NCI-H1092 (cell line): ENCODE measurements at regions not wholly inside any gene's neighbourhood (a gene's known extent, or its start where the extent isn't known, plus 50 kb on each side); places are given as distances from the start of the nearest gene placed in this dataset.

Source experiments
- DNase-seq: peaks from one replicate; lab custom pipeline; 2025; lab: John Stamatoyannopoulos, UW

- DNase-seq: no peak
Measured at GRCh38 chr17:34527908-34528470, 51.4 kb upstream of the TMEM132E start.

- DNase-seq: no peak
Measured at GRCh38 chr17:34527136-34527907, 52.1 kb upstream of the TMEM132E start.

GRCh38 chr17:34525651-34526050 is 53.7 kb upstream of the TMEM132E start:
- DNase-seq: no peak

- DNase-seq: no peak
Measured at GRCh38 chr17:34521955-34522354, 57.4 kb upstream of the TMEM132E start.

DNA sequence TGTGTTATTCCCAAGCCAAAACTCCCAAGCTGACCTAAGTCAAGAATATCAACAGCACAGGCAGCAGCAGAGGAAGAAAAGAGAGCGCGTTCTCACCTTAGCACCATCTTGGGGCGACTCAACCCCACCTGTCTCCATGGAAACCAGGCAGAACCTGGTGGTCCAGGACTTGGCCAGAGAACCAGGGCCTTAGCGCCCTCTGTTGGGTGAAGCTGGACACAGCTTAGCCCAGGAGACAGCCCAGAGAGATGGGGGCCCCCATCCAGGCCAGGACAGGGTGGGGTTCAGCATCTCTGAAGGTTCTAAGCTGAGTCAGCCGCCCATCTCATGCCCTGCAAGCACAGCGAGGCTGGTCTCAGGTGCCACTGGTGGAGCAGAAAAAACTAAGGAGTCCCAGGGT is 60.1 kb upstream of the TMEM132E start:
- DNase-seq: peak; percentile 13

- no peak for DNase-seq
Measured at GRCh38 chr17:34517406-34517805, 62.0 kb upstream of the TMEM132E start.

DNA sequence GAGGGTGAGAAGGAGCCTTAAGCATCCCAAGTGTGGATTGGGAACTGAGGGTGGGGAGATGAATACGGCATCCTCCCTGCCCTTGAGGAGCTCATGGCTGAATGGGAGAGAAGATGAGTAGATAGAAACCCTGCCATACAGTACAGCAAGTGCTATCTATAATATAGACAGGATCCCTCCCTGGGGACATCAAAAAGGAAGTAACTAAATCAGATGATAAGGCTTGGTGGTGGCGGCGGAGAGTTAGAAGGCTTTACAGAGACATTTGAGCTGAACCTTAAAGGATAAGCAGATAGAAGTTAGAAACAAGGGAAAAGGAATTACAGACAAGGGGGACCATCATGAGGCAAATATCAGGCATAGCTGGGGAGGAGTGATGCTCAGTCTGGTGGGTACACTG is 67.5 kb upstream of the TMEM132E start:
- no peak for DNase-seq

- DNase-seq: no peak
Measured at GRCh38 chr17:34511265-34511664, 68.1 kb upstream of the TMEM132E start.

DNA sequence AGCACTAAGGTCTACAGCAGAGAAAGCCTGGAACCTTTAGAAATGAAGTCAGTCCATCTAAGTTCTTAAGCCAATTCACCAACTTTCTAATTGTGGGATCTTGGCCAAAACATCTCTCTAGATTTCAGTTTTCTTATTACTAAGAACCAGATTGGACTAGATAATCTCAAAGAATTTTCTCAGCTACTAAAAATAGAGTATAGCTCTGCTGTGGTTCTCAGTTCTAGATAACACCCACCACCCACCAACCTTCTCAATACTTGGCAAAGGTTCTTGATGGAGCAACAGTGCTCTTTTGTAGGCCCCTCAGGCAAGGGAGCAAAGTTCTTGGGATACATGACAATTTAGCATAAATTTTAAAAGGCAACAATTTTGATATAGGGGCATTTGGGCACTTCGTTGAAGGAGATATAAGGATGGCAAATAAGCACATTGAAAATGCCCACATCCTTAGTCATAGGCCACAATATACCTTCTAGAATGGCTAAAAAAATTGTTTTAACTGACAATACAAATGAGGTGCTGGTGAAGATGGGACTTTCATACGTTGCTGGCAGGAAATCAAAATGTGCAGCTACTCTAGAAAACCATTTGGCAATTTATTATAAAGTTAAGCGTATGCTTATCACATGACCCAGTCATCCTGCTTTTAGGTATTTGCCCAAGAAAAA is 74.4 kb upstream of the TMEM132E start:
- no peak for DNase-seq

GRCh38 chr17:34503528-34504195 is 75.7 kb upstream of the TMEM132E start:
- no peak for DNase-seq

- no peak for DNase-seq
Measured at GRCh38 chr17:34502426-34502825, 77.0 kb upstream of the TMEM132E start.

- no peak for DNase-seq
Measured at GRCh38 chr17:34499576-34499975, 79.8 kb upstream of the TMEM132E start.

DNA sequence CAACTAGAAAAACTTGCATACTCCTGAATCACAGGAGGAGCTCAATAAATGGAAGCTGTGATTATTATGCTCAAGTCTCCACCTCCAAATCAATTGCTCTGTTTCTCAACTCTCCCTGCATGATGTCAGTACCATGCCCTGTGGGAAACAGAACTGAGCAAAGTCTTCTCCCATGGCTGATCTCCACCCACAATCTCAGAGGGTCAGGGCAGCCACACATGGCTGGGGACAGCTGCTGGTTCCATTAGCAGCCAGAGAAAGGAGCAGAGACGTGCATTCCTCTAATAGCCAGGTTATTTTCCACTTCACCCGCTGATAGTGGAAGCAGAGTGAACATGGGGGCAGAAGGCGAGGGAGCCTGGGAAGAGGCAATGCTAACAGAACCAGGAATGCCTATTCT is 85.5 kb upstream of the TMEM132E start:
- no peak for DNase-seq

GRCh38 chr17:34487626-34488025 is 91.8 kb upstream of the TMEM132E start:
- no peak for DNase-seq

GRCh38 chr17:34486761-34487160 is 92.6 kb upstream of the TMEM132E start:
- no peak for DNase-seq

- DNase-seq: no peak
Measured at GRCh38 chr17:34485999-34486398, 93.4 kb upstream of the TMEM132E start.

GRCh38 chr17:34484193-34484733 is 95.1 kb upstream of the TMEM132E start:
- DNase-seq: no peak

DNA sequence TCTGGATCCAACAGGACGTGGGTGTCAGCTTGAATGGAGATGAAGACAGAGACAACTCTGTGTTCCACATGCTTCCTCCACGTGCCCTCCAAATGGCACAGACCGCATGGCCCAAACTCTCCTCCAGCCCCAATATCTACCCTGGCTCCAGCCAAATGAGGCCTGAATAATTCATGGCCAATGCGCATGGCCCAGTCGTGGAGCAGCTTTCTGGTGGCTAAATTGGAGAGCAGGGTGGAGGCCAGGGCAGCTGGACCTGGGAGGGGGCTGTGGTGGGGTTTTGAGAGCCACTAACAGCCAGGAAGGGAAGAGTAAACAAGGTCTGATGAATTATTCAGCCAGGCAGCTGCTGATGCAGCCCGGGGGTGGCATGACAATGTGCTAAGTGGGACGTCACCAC is 96.7 kb upstream of the TMEM132E start:
- no peak for DNase-seq

DNA sequence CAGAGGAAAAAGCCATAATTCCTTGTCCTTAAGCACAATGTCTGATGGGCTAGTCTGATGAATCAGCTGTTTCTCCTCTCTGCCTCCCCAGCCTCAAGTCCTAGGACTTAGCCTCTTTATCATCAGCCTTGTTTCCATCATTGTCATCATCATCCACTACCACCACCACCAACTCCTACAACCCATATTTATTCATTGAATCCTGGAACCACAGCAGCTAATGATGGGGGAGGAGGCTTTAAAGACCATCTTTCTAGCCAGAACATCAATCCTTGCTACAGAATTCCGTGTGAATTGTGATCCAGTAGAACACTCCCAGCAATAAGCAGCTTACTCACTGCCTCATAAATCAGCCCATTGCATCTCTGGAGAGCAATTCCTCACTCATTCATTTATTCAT is 97.6 kb upstream of the TMEM132E start:
- no peak for DNase-seq

DNA sequence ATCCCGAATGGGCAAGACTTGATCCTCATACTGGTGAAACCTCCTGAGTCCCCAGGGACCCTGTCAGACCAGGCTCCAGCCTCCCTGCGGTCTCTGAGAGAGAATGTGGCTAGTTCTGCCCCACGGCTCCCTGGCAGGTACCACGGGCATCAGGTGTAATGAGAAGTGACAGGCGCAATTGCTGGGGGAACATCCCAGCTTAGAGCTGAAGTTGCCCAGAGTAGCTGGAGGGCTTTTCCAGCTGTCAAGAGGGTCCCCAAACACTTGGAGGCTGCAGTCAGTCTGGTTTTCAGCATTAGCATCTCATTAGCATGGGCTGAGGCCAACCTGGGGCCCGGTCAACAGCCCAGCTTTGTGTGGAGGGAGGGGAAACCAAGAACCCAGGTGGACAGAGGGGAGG is 100.0 kb upstream of the TMEM132E start:
- no peak for DNase-seq

DNA sequence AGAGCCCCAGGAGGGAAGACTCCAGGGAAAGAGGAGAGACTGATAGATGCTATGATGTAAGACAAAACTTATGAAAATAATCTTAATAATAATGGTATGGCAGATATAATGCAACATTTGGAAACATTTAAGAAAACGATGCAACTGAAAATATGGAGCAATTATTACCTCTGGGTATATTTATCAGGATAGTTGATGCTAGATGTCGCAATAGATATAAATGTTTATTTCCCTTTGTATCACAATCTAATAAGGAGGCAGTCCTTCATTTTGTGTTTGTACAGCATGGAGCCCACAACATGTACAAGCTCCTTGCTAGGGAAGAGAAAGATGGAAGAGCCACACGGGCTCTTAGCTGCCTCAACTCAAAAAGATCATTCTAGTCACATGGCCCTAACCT is 101.1 kb upstream of the TMEM132E start:
- DNase-seq: no peak

DNA sequence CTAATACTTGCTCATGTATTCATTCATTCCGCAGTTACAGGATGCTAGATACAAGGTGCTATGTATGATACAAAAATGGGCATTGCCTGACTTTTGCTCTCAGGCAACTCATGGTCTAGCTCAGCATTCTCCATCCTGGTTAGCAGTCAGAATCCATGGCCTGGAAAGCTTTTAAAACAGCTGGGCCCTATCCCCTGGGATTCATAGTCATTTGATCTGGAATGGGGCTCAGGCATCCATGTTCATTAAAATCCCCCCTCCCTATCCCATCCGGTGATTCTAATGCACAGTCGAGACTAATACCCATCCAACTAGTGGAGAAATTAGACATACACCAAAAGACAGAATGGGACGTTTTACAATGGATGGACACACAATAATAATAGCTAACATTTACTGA is 104.1 kb upstream of the TMEM132E start:
- DNase-seq: no peak

GRCh38 chr17:34474706-34475105 is 104.7 kb upstream of the TMEM132E start:
- DNase-seq: no peak
